ENCODE measurements at regions not wholly inside any gene's neighbourhood (a gene's known extent, or its start where the extent isn't known, plus 50 kb on each side); places are given as distances from the start of the nearest gene placed in this dataset.

DNA sequence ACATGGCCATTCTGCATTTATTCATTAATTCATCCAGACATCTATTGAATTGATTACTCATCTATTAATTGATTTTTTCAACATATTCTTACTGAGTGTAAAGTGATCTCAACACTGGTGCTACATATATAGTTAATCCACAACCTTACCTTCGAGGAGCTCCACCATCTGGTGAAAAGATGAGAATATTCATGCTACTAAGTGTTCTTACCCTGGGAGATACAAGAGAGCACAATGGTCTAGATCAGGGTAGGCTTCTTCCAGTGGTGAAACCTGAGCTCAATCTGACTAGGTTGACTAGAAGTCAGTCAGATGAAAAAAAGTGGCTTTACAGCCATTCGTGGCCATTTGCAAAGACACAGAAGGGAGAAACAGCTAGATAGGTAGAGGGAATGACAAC, 507.4 kb downstream of the ANKRD7 start (continued):
- TF ChIP-seq, protein P1, sequence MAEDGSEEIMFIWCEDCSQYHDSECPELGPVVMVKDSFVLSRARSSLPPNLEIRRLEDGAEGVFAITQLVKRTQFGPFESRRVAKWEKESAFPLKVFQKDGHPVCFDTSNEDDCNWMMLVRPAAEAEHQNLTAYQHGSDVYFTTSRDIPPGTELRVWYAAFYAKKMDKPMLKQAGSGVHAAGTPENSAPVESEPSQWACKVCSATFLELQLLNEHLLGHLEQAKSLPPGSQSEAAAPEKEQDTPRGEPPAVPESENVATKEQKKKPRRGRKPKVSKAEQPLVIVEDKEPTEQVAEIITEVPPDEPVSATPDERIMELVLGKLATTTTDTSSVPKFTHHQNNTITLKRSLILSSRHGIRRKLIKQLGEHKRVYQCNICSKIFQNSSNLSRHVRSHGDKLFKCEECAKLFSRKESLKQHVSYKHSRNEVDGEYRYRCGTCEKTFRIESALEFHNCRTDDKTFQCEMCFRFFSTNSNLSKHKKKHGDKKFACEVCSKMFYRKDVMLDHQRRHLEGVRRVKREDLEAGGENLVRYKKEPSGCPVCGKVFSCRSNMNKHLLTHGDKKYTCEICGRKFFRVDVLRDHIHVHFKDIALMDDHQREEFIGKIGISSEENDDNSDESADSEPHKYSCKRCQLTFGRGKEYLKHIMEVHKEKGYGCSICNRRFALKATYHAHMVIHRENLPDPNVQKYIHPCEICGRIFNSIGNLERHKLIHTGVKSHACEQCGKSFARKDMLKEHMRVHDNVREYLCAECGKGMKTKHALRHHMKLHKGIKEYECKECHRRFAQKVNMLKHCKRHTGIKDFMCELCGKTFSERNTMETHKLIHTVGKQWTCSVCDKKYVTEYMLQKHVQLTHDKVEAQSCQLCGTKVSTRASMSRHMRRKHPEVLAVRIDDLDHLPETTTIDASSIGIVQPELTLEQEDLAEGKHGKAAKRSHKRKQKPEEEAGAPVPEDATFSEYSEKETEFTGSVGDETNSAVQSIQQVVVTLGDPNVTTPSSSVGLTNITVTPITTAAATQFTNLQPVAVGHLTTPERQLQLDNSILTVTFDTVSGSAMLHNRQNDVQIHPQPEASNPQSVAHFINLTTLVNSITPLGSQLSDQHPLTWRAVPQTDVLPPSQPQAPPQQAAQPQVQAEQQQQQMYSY (CRISPR knock-in tag; IDR thresholded peaks at IDR 0.05) = no peak
- no peak for TF ChIP-seq BCL11A (IDR thresholded peaks at IDR 0.05; ENCODE audit: low read depth, low read length)
- no peak for TF ChIP-seq TCF3 (IDR thresholded peaks at IDR 0.05; ENCODE audit: borderline replicate concordance, insufficient read depth, low read depth, low read length)
- no peak for TF ChIP-seq CHD2 (IDR thresholded peaks at IDR 0.05; ENCODE audit: borderline replicate concordance, low read depth, low read length)

DNA sequence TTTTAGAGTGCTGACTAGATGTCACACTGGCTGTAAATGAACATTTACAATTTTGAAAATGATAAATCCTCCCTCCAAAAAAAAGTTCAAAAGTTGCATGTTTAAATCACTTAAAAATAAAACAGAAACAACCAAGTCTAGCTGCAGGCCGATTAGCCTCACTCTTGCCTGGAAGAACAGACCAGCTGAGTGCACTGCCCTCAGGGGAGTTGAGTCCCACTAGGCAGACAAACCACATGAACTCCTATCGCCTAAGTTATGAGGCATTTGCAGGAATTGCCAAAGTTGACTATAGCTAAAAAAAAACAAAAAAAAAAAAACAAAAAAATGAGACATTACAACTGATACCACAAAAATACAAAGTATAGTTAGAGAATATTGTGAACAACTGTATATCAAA, 510.0 kb downstream of the ANKRD7 start:
- FAIRE-seq (no peak), ATAC-seq (no peak), DNase-seq (ENCODE audit: low read depth, low spot score) (no peak)
- ChIA-PET POLR2A (no interaction called here), SMC1A (ENCODE audit: uncharacterized antibody, unreplicated experiment) (no interaction called here), CTCF (interaction anchor here (0.5 kb wide), 1 partner anchor 579 kb away, joined by 4 read pairs; no protein-coding TSS in a partner anchor), RAD21 (ENCODE audit: unreplicated experiment) (no interaction called here)
- intact Hi-C loops (cut with micrococcal nuclease; ENCODE audit: unreplicated experiment) = no loop called here
- H3K9ac ChIP-seq (ENCODE audit: control insufficient read depth, insufficient read depth, low read length) = no peak overlapping the region
- H3K4me3 ChIP-seq = no peak overlapping the region
- H3K9me3 ChIP-seq (replicated peaks; ENCODE audit: control insufficient read depth, insufficient read depth, low read length) = no peaks in the 10 kb centered on the region
- H3K79me2 ChIP-seq (ENCODE audit: control insufficient read depth, insufficient read depth, low read length) = no peaks in the 10 kb centered on the region
- H3K4me1 ChIP-seq (ENCODE audit: control insufficient read depth, insufficient read depth, low read length) = no peaks in the 10 kb centered on the region
- H4K20me1 ChIP-seq (ENCODE audit: control insufficient read depth, insufficient read depth) = no peaks in the 10 kb centered on the region
- H3K36me3 ChIP-seq (ENCODE audit: control insufficient read depth in 2 of 2, insufficient read depth in 2 of 2, low read length in 1 of 2) = no peaks in the 10 kb centered on the region
- in situ Hi-C loops (cut with MboI) = no loop called here
- BruUV-seq (replicated peaks) = no TSS peak
- H3K27ac ChIP-seq (ENCODE audit: control insufficient read depth, insufficient read depth) = no peak overlapping the region
- no peak overlapping the region for H2AFZ ChIP-seq (ENCODE audit: control insufficient read depth, low read depth, low read length)
- WGBS (ENCODE audit: insufficient coverage, insufficient replicate concordance, low lambda C conversion rate, missing lambda C conversion rate) = 4% methylated on average over 2 of the region's 2 CpGs
- no peaks in the 10 kb centered on the region for H3K27me3 ChIP-seq (replicated peaks in 1 of 2; ENCODE audit: control insufficient read depth in 2 of 2, insufficient read depth in 2 of 2, low read length in 1 of 2)
- H3K4me2 ChIP-seq (ENCODE audit: control insufficient read depth, insufficient read depth) = no peak overlapping the region
- TF ChIP-seq CHD2 (IDR thresholded peaks at IDR 0.05; ENCODE audit: borderline replicate concordance, low read depth, low read length) (no peak), YY1 (IDR thresholded peaks at IDR 0.05; ENCODE audit: low read depth, low read length) (no peak), MYC (IDR thresholded peaks at IDR 0.05; ENCODE audit: insufficient read depth, insufficient read length, insufficient replicate concordance, low read length, severe bottlenecking) (no peak), RUNX3 (IDR thresholded peaks at IDR 0.05; ENCODE audit: low read length) (no peak)
- TF ChIP-seq, protein P2, sequence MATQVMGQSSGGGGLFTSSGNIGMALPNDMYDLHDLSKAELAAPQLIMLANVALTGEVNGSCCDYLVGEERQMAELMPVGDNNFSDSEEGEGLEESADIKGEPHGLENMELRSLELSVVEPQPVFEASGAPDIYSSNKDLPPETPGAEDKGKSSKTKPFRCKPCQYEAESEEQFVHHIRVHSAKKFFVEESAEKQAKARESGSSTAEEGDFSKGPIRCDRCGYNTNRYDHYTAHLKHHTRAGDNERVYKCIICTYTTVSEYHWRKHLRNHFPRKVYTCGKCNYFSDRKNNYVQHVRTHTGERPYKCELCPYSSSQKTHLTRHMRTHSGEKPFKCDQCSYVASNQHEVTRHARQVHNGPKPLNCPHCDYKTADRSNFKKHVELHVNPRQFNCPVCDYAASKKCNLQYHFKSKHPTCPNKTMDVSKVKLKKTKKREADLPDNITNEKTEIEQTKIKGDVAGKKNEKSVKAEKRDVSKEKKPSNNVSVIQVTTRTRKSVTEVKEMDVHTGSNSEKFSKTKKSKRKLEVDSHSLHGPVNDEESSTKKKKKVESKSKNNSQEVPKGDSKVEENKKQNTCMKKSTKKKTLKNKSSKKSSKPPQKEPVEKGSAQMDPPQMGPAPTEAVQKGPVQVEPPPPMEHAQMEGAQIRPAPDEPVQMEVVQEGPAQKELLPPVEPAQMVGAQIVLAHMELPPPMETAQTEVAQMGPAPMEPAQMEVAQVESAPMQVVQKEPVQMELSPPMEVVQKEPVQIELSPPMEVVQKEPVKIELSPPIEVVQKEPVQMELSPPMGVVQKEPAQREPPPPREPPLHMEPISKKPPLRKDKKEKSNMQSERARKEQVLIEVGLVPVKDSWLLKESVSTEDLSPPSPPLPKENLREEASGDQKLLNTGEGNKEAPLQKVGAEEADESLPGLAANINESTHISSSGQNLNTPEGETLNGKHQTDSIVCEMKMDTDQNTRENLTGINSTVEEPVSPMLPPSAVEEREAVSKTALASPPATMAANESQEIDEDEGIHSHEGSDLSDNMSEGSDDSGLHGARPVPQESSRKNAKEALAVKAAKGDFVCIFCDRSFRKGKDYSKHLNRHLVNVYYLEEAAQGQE (IDR thresholded peaks at IDR 0.05; ENCODE audit: low read depth, low read length) = no peak
- TF ChIP-seq, protein P3, sequence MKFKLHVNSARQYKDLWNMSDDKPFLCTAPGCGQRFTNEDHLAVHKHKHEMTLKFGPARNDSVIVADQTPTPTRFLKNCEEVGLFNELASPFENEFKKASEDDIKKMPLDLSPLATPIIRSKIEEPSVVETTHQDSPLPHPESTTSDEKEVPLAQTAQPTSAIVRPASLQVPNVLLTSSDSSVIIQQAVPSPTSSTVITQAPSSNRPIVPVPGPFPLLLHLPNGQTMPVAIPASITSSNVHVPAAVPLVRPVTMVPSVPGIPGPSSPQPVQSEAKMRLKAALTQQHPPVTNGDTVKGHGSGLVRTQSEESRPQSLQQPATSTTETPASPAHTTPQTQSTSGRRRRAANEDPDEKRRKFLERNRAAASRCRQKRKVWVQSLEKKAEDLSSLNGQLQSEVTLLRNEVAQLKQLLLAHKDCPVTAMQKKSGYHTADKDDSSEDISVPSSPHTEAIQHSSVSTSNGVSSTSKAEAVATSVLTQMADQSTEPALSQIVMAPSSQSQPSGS (IDR thresholded peaks at IDR 0.05; ENCODE audit: low read length) = no peak
- TF ChIP-seq, protein P4, sequence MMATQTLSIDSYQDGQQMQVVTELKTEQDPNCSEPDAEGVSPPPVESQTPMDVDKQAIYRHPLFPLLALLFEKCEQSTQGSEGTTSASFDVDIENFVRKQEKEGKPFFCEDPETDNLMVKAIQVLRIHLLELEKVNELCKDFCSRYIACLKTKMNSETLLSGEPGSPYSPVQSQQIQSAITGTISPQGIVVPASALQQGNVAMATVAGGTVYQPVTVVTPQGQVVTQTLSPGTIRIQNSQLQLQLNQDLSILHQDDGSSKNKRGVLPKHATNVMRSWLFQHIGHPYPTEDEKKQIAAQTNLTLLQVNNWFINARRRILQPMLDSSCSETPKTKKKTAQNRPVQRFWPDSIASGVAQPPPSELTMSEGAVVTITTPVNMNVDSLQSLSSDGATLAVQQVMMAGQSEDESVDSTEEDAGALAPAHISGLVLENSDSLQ (IDR thresholded peaks at IDR 0.05) = no peak
